ENCODE measurements at regions not wholly inside any gene's neighbourhood (a gene's known extent, or its start where the extent isn't known, plus 50 kb on each side); places are given as distances from the start of the nearest gene placed in this dataset.

GRCh38 chr6:76644231-76644630 lies 571.8 kb upstream of the IMPG1 start:
- no peaks in the 10 kb centered on the region for H3K79me1 ChIP-seq (ENCODE audit: low read depth, low read length)
- DNase-seq (ENCODE audit: low spot score) = no peak
- no peaks in the 10 kb centered on the region for H3K36me3 ChIP-seq (replicated peaks in 1 of 2; ENCODE audit: control insufficient read depth in 2 of 2, insufficient read depth in 2 of 2, low read length in 2 of 2)
- H2AK5ac ChIP-seq (ENCODE audit: low read depth, low read length) = no peak overlapping the region
- no peaks in the 10 kb centered on the region for H3K27me3 ChIP-seq (ENCODE audit: control insufficient read depth in 3 of 3, insufficient read depth in 3 of 3, low read depth in 1 of 3, low read length in 3 of 3)
- H4K8ac ChIP-seq (ENCODE audit: low read depth, low read length) = no peak overlapping the region
- H3K9ac ChIP-seq (ENCODE audit: low read depth, low read length, poor library complexity) = no peak overlapping the region
- no peak overlapping the region for H3K4ac ChIP-seq (ENCODE audit: low read length)
- no peak overlapping the region for H2BK120ac ChIP-seq (ENCODE audit: low read depth, low read length)
- no peak overlapping the region for H3K18ac ChIP-seq (ENCODE audit: low read length)
- H2BK12ac ChIP-seq (ENCODE audit: low read length) = no peak overlapping the region
- H3K4me1 ChIP-seq (ENCODE audit: control insufficient read depth in 2 of 2, insufficient read depth in 1 of 2, low read depth in 1 of 2, low read length in 2 of 2) = no peaks in the 10 kb centered on the region
- H3K14ac ChIP-seq (ENCODE audit: low read length) = no peak overlapping the region
- no peak overlapping the region for H2BK15ac ChIP-seq (ENCODE audit: low read length)
- no peak overlapping the region for H2AFZ ChIP-seq (ENCODE audit: low read length)
- H3K23ac ChIP-seq (ENCODE audit: low read depth, low read length, poor library complexity) = no peak overlapping the region
- H3K27ac ChIP-seq (replicated peaks; ENCODE audit: low read length) = no peak overlapping the region
- no peaks in the 10 kb centered on the region for H3K9me3 ChIP-seq (replicated peaks in 1 of 2; ENCODE audit: control insufficient read depth in 2 of 2, insufficient read depth in 1 of 2, low read depth in 1 of 2, low read length in 2 of 2)
- H3K4me3 ChIP-seq (ENCODE audit: low read length in 2 of 2) = no peak overlapping the region
- no CpG with 5 or more reads among the region's 1 CpG for WGBS, 2 donors (ENCODE audit: extremely low coverage in 2 of 2, insufficient read length in 2 of 2, insufficient replicate concordance in 1 of 2)
- no peak overlapping the region for H3K4me2 ChIP-seq (ENCODE audit: insufficient read depth, low read length, poor library complexity, severe bottlenecking)
- H4K91ac ChIP-seq (ENCODE audit: low read depth, low read length, poor library complexity) = no peak overlapping the region
- no peak overlapping the region for H2BK5ac ChIP-seq (ENCODE audit: low read length)

GRCh38 chr6:76639941-76640340 lies 567.5 kb upstream of the IMPG1 start:
- H2AFZ ChIP-seq (ENCODE audit: low read length) = no peak overlapping the region
- H3K18ac ChIP-seq (ENCODE audit: low read length) = no peak overlapping the region
- no peak overlapping the region for H2BK15ac ChIP-seq (ENCODE audit: low read length)
- no peak overlapping the region for H2BK5ac ChIP-seq (ENCODE audit: low read length)
- H3K14ac ChIP-seq (ENCODE audit: low read length) = no peak overlapping the region
- H2BK120ac ChIP-seq (ENCODE audit: low read depth, low read length) = no peak overlapping the region
- no peak for DNase-seq (ENCODE audit: low spot score)
- no peak overlapping the region for H4K91ac ChIP-seq (ENCODE audit: low read depth, low read length, poor library complexity)
- H3K27me3 ChIP-seq (ENCODE audit: control insufficient read depth in 3 of 3, insufficient read depth in 3 of 3, low read depth in 1 of 3, low read length in 3 of 3) = no peaks in the 10 kb centered on the region
- no peak overlapping the region for H3K4me3 ChIP-seq (ENCODE audit: low read length in 2 of 2)
- H2BK12ac ChIP-seq (ENCODE audit: low read length) = no peak overlapping the region
- H3K4me2 ChIP-seq (ENCODE audit: insufficient read depth, low read length, poor library complexity, severe bottlenecking) = no peak overlapping the region
- H3K79me1 ChIP-seq (ENCODE audit: low read depth, low read length) = no peaks in the 10 kb centered on the region
- no peak overlapping the region for H3K23ac ChIP-seq (ENCODE audit: low read depth, low read length, poor library complexity)
- H3K9me3 ChIP-seq (replicated peaks in 1 of 2; ENCODE audit: control insufficient read depth in 2 of 2, insufficient read depth in 1 of 2, low read depth in 1 of 2, low read length in 2 of 2) = no peaks in the 10 kb centered on the region
- no peak overlapping the region for H3K4ac ChIP-seq (ENCODE audit: low read length)
- WGBS, 2 donors (ENCODE audit: extremely low coverage in 2 of 2, insufficient read length in 2 of 2, insufficient replicate concordance in 1 of 2) = no CpG with 5 or more reads among the region's 1 CpG
- H3K9ac ChIP-seq (ENCODE audit: low read depth, low read length, poor library complexity) = no peak overlapping the region
- no peak overlapping the region for H3K27ac ChIP-seq (replicated peaks; ENCODE audit: low read length)
- H3K36me3 ChIP-seq (replicated peaks in 1 of 2; ENCODE audit: control insufficient read depth in 2 of 2, insufficient read depth in 2 of 2, low read length in 2 of 2) = no peaks in the 10 kb centered on the region
- no peak overlapping the region for H2AK5ac ChIP-seq (ENCODE audit: low read depth, low read length)
- H3K4me1 ChIP-seq (ENCODE audit: control insufficient read depth in 2 of 2, insufficient read depth in 1 of 2, low read depth in 1 of 2, low read length in 2 of 2) = no peaks in the 10 kb centered on the region
- H4K8ac ChIP-seq (ENCODE audit: low read depth, low read length) = no peak overlapping the region

- Histone ChIP-seq H3K9me3 (replicated peaks in 1 of 2; ENCODE audit: control insufficient read depth in 2 of 2, insufficient read depth in 1 of 2, low read depth in 1 of 2, low read length in 2 of 2) (no peaks in the 10 kb centered on the region), H3K14ac (ENCODE audit: low read length) (no peak overlapping the region), H3K18ac (ENCODE audit: low read length) (no peak overlapping the region), H3K27ac (replicated peaks; ENCODE audit: low read length) (no peak overlapping the region), H2BK120ac (ENCODE audit: low read depth, low read length) (no peak overlapping the region), H2BK5ac (ENCODE audit: low read length) (no peak overlapping the region), H4K91ac (ENCODE audit: low read depth, low read length, poor library complexity) (no peak overlapping the region), H3K4ac (ENCODE audit: low read length) (no peak overlapping the region), H3K4me1 (ENCODE audit: control insufficient read depth in 2 of 2, insufficient read depth in 1 of 2, low read depth in 1 of 2, low read length in 2 of 2) (no peaks in the 10 kb centered on the region), H3K79me1 (ENCODE audit: low read depth, low read length) (no peaks in the 10 kb centered on the region), H3K23ac (ENCODE audit: low read depth, low read length, poor library complexity) (no peak overlapping the region), H2BK12ac (ENCODE audit: low read length) (no peak overlapping the region), H3K4me2 (ENCODE audit: insufficient read depth, low read length, poor library complexity, severe bottlenecking) (no peak overlapping the region), H3K27me3 (ENCODE audit: control insufficient read depth in 3 of 3, insufficient read depth in 3 of 3, low read depth in 1 of 3, low read length in 3 of 3) (no peaks in the 10 kb centered on the region), H2BK15ac (ENCODE audit: low read length) (no peak overlapping the region), H3K36me3 (replicated peaks in 1 of 2; ENCODE audit: control insufficient read depth in 2 of 2, insufficient read depth in 2 of 2, low read length in 2 of 2) (no peaks in the 10 kb centered on the region), H2AFZ (ENCODE audit: low read length) (no peak overlapping the region), H3K4me3 (ENCODE audit: low read length in 2 of 2) (no peak overlapping the region), H3K9ac (ENCODE audit: low read depth, low read length, poor library complexity) (no peak overlapping the region), H4K8ac (ENCODE audit: low read depth, low read length) (no peak overlapping the region), H2AK5ac (ENCODE audit: low read depth, low read length) (no peak overlapping the region)
- no peak for DNase-seq (ENCODE audit: low spot score)
Observed at GRCh38 chr6:76634695-76635094, 562.2 kb upstream of the IMPG1 start.

GRCh38 chr6:76633259-76633658 lies 560.8 kb upstream of the IMPG1 start:
- Histone ChIP-seq H2BK15ac (ENCODE audit: low read length) (no peak overlapping the region), H3K79me1 (ENCODE audit: low read depth, low read length) (no peaks in the 10 kb centered on the region), H2AK5ac (ENCODE audit: low read depth, low read length) (no peak overlapping the region), H4K91ac (ENCODE audit: low read depth, low read length, poor library complexity) (no peak overlapping the region), H3K14ac (ENCODE audit: low read length) (no peak overlapping the region), H3K4me2 (ENCODE audit: insufficient read depth, low read length, poor library complexity, severe bottlenecking) (no peak overlapping the region), H2BK5ac (ENCODE audit: low read length) (no peak overlapping the region), H3K4ac (ENCODE audit: low read length) (no peak overlapping the region), H3K4me1 (ENCODE audit: control insufficient read depth in 2 of 2, insufficient read depth in 1 of 2, low read depth in 1 of 2, low read length in 2 of 2) (no peaks in the 10 kb centered on the region), H2BK120ac (ENCODE audit: low read depth, low read length) (no peak overlapping the region), H3K18ac (ENCODE audit: low read length) (no peak overlapping the region), H2BK12ac (ENCODE audit: low read length) (no peak overlapping the region), H3K23ac (ENCODE audit: low read depth, low read length, poor library complexity) (no peak overlapping the region), H3K36me3 (replicated peaks in 1 of 2; ENCODE audit: control insufficient read depth in 2 of 2, insufficient read depth in 2 of 2, low read length in 2 of 2) (no peaks in the 10 kb centered on the region), H4K8ac (ENCODE audit: low read depth, low read length) (no peak overlapping the region), H3K4me3 (ENCODE audit: low read length in 2 of 2) (no peak overlapping the region), H2AFZ (ENCODE audit: low read length) (no peak overlapping the region), H3K9me3 (replicated peaks in 1 of 2; ENCODE audit: control insufficient read depth in 2 of 2, insufficient read depth in 1 of 2, low read depth in 1 of 2, low read length in 2 of 2) (peaks cover 0 to 2% of the 10 kb centered on the region in 2 donors), H3K27ac (replicated peaks; ENCODE audit: low read length) (no peak overlapping the region), H3K27me3 (ENCODE audit: control insufficient read depth in 3 of 3, insufficient read depth in 3 of 3, low read depth in 1 of 3, low read length in 3 of 3) (no peaks in the 10 kb centered on the region), H3K9ac (ENCODE audit: low read depth, low read length, poor library complexity) (no peak overlapping the region)
- no CpG with 5 or more reads among the region's 5 CpGs for WGBS, 2 donors (ENCODE audit: extremely low coverage in 2 of 2, insufficient read length in 2 of 2, insufficient replicate concordance in 1 of 2)
- no peak for DNase-seq (ENCODE audit: low spot score)

Data from neuronal stem cell (in vitro differentiated cells).